Endothelial cell (in vitro differentiated cells): ENCODE measurements at regions not wholly inside any gene's neighbourhood (a gene's known extent, or its start where the extent isn't known, plus 50 kb on each side); places are given as distances from the start of the nearest gene placed in this dataset.

Experiments
- DNase-seq: peaks from one replicate; pipeline ENCODE4 v3.0.0; 2021; ENCODE audit warnings: low spot score
- H3K27ac Mint-ChIP-seq: one replicate; pipeline ENCODE4 v1.8.0; 2021; ENCODE audit warnings: mixed read lengths, inconsistent platforms; ENCODE audit not compliant: unreplicated experiment
- H3K27me3 Mint-ChIP-seq: one replicate; pipeline ENCODE4 v1.8.0; 2021; ENCODE audit warnings: mild to moderate bottlenecking, moderate library complexity, mixed read lengths, inconsistent platforms; ENCODE audit not compliant: unreplicated experiment
- H3K36me3 Mint-ChIP-seq: one replicate; pipeline ENCODE4 v1.8.0; 2021; ENCODE audit warnings: mild to moderate bottlenecking, low read depth, mixed read lengths, inconsistent platforms; ENCODE audit not compliant: unreplicated experiment
- H3K4me1 Mint-ChIP-seq: one replicate; pipeline ENCODE4 v1.8.0; 2021; ENCODE audit warnings: mild to moderate bottlenecking, mixed read lengths, inconsistent platforms; ENCODE audit not compliant: unreplicated experiment
- H3K4me3 Mint-ChIP-seq: one replicate; pipeline ENCODE4 v1.8.0; 2021; ENCODE audit warnings: mild to moderate bottlenecking, mixed read lengths, inconsistent platforms; ENCODE audit not compliant: unreplicated experiment
- H3K9me3 Mint-ChIP-seq: one replicate; pipeline ENCODE4 v1.8.0; 2021; ENCODE audit warnings: mixed read lengths, inconsistent platforms; ENCODE audit not compliant: unreplicated experiment
- TF ChIP-seq, protein P1 (sequence below): fragments of 200-600 bp; sonication (generic); IDR thresholded peaks from one replicate; pipeline ENCODE4 v1.5.0; 2021; ENCODE audit warnings: antibody characterized with exemption; ENCODE audit not compliant: unreplicated experiment

DNA sequence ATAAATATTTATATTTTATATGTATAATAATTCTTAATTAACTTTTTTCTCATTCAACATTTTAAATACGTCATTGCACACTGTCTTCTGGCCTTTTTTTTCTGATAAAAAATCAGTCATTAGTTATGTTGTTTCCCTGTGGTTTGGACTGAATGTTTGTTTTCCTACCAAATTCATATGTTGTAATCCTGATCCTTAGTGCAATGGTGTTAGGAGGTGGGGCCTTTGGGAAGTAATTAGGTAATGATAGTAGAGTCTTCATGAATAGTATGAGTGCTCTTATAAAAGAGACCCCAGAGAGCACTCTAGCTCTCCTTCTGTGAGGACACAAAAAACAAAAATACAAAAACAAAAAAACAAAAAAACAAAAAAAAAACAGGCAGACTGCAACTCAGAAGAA is 117.2 kb downstream of the GASK1B start:
- Mint-ChIP-seq H3K27me3 (no peaks in the 10 kb centered on the region), H3K4me3 (no peak overlapping the region), H3K9me3 (no peaks in the 10 kb centered on the region), H3K4me1 (peaks cover 4% of the 10 kb centered on the region), H3K36me3 (no peaks in the 10 kb centered on the region), H3K27ac (no peak overlapping the region)
- no peak for DNase-seq
- TF ChIP-seq, protein P1, sequence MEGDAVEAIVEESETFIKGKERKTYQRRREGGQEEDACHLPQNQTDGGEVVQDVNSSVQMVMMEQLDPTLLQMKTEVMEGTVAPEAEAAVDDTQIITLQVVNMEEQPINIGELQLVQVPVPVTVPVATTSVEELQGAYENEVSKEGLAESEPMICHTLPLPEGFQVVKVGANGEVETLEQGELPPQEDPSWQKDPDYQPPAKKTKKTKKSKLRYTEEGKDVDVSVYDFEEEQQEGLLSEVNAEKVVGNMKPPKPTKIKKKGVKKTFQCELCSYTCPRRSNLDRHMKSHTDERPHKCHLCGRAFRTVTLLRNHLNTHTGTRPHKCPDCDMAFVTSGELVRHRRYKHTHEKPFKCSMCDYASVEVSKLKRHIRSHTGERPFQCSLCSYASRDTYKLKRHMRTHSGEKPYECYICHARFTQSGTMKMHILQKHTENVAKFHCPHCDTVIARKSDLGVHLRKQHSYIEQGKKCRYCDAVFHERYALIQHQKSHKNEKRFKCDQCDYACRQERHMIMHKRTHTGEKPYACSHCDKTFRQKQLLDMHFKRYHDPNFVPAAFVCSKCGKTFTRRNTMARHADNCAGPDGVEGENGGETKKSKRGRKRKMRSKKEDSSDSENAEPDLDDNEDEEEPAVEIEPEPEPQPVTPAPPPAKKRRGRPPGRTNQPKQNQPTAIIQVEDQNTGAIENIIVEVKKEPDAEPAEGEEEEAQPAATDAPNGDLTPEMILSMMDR = no peak

DNA sequence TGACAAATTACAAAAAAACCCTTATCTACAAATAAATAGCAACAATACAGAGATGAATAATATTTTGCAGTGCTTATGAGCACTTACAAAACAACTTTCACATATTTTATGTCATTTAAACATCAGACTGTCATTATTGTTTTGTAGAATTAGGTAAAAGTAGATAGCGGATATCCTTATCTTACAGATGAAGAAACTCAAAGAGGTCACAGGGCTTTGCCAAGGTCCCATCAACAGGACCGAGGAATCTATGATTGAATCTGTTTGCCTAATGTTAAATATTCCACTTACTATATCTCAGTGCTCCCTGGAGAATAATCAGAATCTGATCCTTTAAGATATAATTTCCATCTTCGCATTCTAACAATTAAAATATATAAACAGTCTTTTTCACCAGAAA is 119.0 kb downstream of the GASK1B start:
- Mint-ChIP-seq H3K36me3 (no peaks in the 10 kb centered on the region), H3K4me1 (peaks cover 4% of the 10 kb centered on the region), H3K9me3 (no peaks in the 10 kb centered on the region), H3K27me3 (no peaks in the 10 kb centered on the region), H3K4me3 (no peak overlapping the region), H3K27ac (no peak overlapping the region)
- TF ChIP-seq, protein P1 = no peak
- no peak for DNase-seq

DNA sequence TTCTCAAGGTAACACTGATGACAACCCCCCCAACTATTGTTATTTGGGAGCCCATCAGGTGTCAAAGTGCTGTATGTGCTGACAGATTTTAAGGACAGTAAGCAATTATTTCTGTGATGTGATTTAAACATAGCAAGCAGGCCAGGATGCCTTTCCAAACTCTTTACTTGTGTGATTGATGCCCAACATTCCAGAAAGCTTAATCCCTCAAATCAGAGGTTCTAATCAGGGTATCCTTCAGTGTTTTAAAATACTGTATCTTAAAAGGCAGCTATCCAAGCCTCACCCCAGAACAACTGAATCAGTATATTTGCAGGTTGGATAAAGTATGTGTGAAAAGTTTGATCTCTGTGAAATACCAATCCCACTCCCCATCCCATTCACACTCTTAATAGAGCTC is 119.7 kb downstream of the GASK1B start:
- no peak for DNase-seq
- Mint-ChIP-seq H3K4me1 (peaks cover 4% of the 10 kb centered on the region), H3K9me3 (no peaks in the 10 kb centered on the region), H3K27ac (no peak overlapping the region), H3K27me3 (no peaks in the 10 kb centered on the region), H3K4me3 (no peak overlapping the region), H3K36me3 (no peaks in the 10 kb centered on the region)
- TF ChIP-seq, protein P1 = no peak

DNA sequence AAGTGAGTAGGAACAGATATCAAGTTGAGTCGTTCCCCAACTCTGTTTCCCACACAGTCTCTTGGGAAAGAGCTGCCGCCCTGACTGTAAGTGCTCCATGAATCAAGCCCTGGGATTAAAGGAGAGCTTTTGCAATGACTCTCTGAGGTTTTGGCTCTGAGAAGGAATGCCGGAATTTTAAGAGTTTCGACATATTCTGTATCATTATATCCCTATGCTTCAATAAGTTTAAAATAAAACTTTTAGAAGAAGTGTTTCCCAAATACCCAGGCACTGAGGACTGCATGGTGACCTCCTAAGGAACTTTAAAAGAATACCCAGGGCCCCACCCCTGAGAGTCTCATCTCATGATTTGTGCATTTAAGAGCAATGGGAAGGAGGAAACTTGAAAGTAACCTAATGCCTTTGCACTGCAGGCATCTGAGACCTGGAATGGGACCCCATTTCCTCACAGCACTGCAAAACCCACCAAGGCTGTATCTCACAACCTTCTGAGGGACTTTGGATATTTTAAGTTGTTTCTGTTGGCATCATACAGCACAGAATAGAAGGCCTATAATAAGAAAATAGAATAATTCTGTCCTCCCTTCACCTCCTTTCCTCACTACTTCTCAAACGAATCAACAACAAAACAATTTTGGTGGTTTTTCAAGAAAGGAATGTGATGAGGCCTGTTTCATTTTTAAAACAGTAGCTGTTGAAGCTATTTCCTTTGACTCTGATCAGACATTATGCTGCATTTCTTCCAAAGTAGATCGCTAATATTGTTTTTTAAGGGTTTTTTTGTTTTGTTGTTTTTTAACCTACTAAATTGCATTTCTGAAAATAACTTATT is 121.2 kb downstream of the GASK1B start:
- H3K4me1 Mint-ChIP-seq = peaks cover under 1% of the 10 kb centered on the region
- no peak overlapping the region for H3K4me3 Mint-ChIP-seq
- no peaks in the 10 kb centered on the region for H3K9me3 Mint-ChIP-seq
- TF ChIP-seq, protein P1 = no peak
- no peak for DNase-seq
- no peaks in the 10 kb centered on the region for H3K27me3 Mint-ChIP-seq
- no peak overlapping the region for H3K27ac Mint-ChIP-seq
- no peaks in the 10 kb centered on the region for H3K36me3 Mint-ChIP-seq

DNA sequence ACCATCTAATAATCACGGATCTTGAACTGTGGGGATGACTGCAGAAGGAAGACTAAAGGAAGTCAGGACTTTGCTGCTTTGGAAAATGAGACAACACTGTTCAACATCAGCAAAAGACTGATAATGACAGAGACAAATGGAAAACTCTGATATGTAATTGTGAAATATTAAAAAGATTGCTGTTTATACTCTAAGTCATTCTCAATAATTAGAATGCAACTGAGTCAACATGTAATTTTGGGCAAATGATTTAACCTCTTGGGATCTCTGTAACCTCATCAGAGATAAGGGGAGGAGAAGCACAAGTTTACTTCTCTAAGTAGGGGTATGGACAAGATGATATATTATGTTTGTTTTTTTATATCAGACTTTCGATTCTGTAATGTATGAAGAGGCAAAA is 121.9 kb downstream of the GASK1B start:
- H3K4me1 Mint-ChIP-seq = no peaks in the 10 kb centered on the region
- H3K4me3 Mint-ChIP-seq = no peak overlapping the region
- TF ChIP-seq, protein P1 = no peak
- H3K36me3 Mint-ChIP-seq = no peaks in the 10 kb centered on the region
- H3K9me3 Mint-ChIP-seq = no peaks in the 10 kb centered on the region
- H3K27ac Mint-ChIP-seq = no peak overlapping the region
- no peaks in the 10 kb centered on the region for H3K27me3 Mint-ChIP-seq
- no peak for DNase-seq
